WERI-Rb-1 (cell line): ENCODE measurements at regions not wholly inside any gene's neighbourhood (a gene's known extent, or its start where the extent isn't known, plus 50 kb on each side); places are given as distances from the start of the nearest gene placed in this dataset.

ENCODE experiments used
- DNase-seq: peaks from one replicate; pipeline ENCODE4 v3.0.0-alpha.2; 2020
- H3K27ac ChIP-seq: fragments of 250-450 bp; sonication (Bioruptor Pico); 2 replicates; pipeline ENCODE4 v1.5.1; 2020; ENCODE audit warnings: mild to moderate bottlenecking, moderate library complexity
- H3K27me3 ChIP-seq: fragments of 250-450 bp; sonication (Bioruptor Pico); 2 replicates; pipeline ENCODE4 v1.5.1; 2021; ENCODE audit warnings: mild to moderate bottlenecking, low read depth, moderate library complexity; ENCODE audit not compliant: insufficient read depth, severe bottlenecking
- H3K36me3 ChIP-seq: fragments of 250-450 bp; sonication (Bioruptor Pico); 2 replicates; pipeline ENCODE4 v1.5.1; 2020; ENCODE audit warnings: mild to moderate bottlenecking, moderate library complexity
- H3K4me3 ChIP-seq: 2 replicates; pipeline ENCODE4 v1.5.1; 2011; ENCODE audit warnings: low read depth, mild to moderate bottlenecking, control low read depth, low read length
- H3K9me3 ChIP-seq: fragments of 250-450 bp; sonication (Bioruptor Pico); 2 replicates; pipeline ENCODE4 v1.5.1; 2021; ENCODE audit warnings: mild to moderate bottlenecking, moderate library complexity; ENCODE audit not compliant: severe bottlenecking
- CTCF ChIP-seq: IDR thresholded peaks from 2 replicates; pipeline ENCODE4 v1.5.1; 2011; ENCODE audit warnings: low read depth, mild to moderate bottlenecking, control low read depth, inconsistent platforms, low read length

GRCh38 chr5:143748516-143748915, 63.4 kb upstream of the HMHB1 start:
- no peak overlapping the region for H3K27ac ChIP-seq
- no peaks in the 10 kb centered on the region for H3K27me3 ChIP-seq
- H3K36me3 ChIP-seq: no peaks in the 10 kb centered on the region
- H3K4me3 ChIP-seq: no peak overlapping the region
- H3K9me3 ChIP-seq: no peaks in the 10 kb centered on the region
- no peak for DNase-seq
- no peak for TF ChIP-seq CTCF

GRCh38 chr5:143742951-143743350, 69.0 kb upstream of the HMHB1 start:
- Histone ChIP-seq H3K4me3 (no peak overlapping the region), H3K9me3 (no peaks in the 10 kb centered on the region), H3K27me3 (no peaks in the 10 kb centered on the region), H3K36me3 (no peaks in the 10 kb centered on the region), H3K27ac (no peak overlapping the region)
- TF ChIP-seq CTCF: no peak
- DNase-seq: no peak

- Histone ChIP-seq H3K27ac (no peak overlapping the region), H3K4me3 (no peak overlapping the region), H3K27me3 (no peaks in the 10 kb centered on the region), H3K9me3 (no peaks in the 10 kb centered on the region), H3K36me3 (no peaks in the 10 kb centered on the region)
- no peak for DNase-seq
- no peak for TF ChIP-seq CTCF
Observed at GRCh38 chr5:143741421-143741820, 70.5 kb upstream of the HMHB1 start.

- Histone ChIP-seq H3K4me3 (no peak overlapping the region), H3K9me3 (no peaks in the 10 kb centered on the region), H3K27ac (no peak overlapping the region), H3K27me3 (no peaks in the 10 kb centered on the region), H3K36me3 (no peaks in the 10 kb centered on the region)
- no peak for TF ChIP-seq CTCF
- DNase-seq: no peak
Observed at GRCh38 chr5:143740956-143741355, 71.0 kb upstream of the HMHB1 start.

GRCh38 chr5:143739746-143740145, 72.2 kb upstream of the HMHB1 start:
- Histone ChIP-seq H3K27me3 (no peaks in the 10 kb centered on the region), H3K4me3 (no peak overlapping the region), H3K27ac (no peak overlapping the region), H3K36me3 (no peaks in the 10 kb centered on the region), H3K9me3 (no peaks in the 10 kb centered on the region)
- no peak for DNase-seq
- no peak for TF ChIP-seq CTCF
